ENCODE measurements at regions not wholly inside any gene's neighbourhood (a gene's known extent, or its start where the extent isn't known, plus 50 kb on each side); places are given as distances from the start of the nearest gene placed in this dataset.

DNA sequence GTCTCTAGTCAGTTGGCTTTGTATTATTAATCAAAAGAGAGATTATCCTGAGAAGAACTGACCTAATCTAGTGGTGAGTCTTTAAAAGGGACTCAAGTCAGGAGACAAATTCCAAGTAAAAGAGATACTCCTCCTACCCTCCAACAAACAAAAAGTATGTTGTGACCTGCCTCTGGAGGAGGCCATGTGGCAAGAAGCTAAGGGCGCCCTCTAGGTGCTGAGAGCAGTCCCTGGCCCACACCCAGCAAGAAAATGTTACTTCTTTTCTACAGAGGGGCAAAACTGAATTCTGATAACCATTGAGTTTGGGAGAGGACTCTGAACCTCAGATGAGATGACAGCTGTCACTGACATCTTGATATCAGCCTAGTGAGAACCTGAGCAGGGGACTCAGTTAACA lies 953.6 kb upstream of the AGA start:
- DNase-seq (ENCODE audit: low spot score), result no peak

DNA sequence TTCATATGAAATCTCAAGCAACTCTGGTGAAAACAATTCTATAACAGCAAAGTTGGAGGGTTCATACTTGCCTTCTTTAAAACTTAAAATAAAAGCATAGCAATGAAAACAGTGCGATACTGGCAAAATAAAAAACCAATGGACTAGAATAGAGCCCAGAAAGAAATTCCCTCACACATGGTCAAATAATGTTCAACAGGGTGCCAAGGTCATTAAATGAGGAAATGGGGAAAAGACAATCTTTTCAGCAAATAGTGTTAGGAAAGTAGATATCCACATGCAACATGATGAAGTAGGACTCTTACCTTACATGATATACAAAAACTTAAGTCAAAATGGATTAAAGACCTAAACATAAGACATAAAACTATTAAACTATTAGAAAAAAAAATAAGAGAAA lies 970.2 kb upstream of the AGA start:
- DNase-seq (ENCODE audit: low spot score), result no peak

DNA sequence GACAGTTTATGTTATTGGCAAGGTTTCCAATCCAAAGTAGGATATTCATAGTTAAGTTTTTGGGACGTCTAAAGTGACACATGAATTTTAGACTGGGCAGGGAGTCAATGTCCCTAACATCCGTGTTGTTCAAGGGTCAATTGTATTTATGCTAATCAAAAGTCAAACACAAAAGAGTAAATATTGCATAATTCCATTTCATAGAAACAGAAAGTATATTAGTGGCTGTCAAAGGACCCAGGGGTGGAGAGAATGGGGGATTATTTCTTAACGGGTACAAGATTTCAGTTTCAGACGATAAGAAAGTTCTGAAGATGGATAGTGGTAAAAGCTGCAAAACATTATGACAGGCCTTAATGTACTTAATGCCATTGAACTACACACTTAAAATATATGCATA lies 971.8 kb upstream of the AGA start:
- DNase-seq (ENCODE audit: low spot score), result no peak

DNA sequence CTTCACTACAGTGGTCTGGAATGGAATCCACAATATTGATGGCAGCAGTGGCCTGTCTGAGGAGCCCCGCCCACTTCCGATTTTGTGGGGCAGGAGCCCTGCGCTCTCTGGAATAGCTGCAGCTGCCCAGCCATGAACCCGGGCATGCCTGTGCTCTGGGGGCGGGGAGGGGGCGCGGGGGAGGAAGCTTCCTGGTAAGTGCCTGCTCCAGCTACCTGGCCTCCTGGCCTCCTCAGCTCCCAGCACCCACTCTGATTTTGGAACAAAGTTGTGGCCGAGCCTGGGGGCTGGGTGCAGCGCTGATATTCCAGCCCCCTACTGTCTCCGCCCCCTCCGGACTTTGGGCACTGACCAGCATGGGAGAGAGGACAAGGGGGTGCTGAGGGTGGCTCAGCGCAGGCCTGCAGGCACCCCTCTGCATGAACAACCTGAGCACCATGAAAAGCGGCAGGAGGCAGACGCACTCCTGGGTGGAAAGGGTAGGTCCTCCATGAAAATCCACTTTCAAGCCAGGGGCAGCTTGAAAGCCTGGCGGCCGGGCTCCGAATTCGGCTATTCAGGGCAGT lies 972.7 kb upstream of the AGA start:
- no peak for DNase-seq (ENCODE audit: low spot score)

- DNase-seq (ENCODE audit: low spot score), result no peak
Observed at GRCh38 chr4:178415925-178416324, 973.7 kb upstream of the AGA start.

DNA sequence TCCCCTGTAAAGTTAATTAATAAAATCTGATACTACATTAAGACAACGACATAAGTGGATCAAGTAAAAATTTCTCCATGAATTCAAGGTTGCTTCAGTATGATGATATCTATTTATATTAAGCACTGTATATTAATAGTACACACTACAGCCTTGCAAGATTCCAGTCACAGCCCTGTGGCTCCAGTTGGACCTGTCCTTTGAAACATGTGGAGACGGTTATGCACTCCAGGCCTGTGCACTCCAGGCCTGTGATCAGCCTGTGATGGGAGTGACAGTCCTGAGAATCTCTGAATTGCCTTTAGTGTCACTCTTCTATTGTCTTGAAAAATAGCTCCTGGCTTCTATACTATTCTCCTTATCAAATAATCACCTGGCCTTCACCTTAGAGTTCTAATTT lies 981.1 kb upstream of the AGA start:
- DNase-seq (ENCODE audit: low spot score), result no peak

DNA sequence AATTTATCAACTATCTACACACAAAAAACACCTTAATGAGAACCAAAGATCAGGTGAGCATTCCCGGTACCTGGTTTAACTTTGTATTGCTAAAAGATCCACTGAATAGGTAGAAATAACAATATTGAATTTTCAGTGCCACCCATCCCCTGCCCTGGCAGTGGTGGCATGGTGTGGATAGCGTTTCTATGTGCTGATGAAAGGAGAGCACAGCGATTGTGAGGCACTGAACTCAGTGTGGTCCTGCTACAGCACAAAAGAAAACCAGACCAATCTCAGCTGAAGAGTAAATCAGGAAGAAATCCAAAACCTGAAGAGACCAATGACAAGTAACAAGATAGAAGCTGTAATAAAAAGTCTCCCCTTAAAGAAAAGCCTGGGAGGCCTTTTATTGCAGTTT lies 984.6 kb upstream of the AGA start:
- no peak for DNase-seq (ENCODE audit: low spot score)

DNA sequence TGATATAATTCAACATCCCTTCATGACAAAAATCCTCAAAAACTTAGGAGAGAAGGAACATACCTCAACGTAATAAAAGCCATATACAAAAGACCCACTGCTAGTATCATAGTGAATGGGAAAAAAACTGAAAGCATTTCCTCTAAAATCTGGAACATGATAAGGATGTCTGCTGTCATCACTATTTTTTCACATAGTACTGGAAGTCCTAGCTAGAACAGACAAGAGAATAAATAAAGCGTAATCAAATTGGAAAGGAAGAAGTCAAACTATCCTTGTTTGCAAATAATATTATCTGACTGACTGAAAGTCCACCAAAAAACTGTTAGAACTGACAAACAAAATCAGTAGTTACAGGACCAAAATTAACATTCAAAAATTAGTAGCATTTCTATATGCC lies 985.4 kb upstream of the AGA start:
- DNase-seq (ENCODE audit: low spot score), result no peak

GRCh38 chr4:178448372-178449035 lies 1006.3 kb upstream of the AGA start:
- DNase-seq (ENCODE audit: low spot score), result no peak

DNA sequence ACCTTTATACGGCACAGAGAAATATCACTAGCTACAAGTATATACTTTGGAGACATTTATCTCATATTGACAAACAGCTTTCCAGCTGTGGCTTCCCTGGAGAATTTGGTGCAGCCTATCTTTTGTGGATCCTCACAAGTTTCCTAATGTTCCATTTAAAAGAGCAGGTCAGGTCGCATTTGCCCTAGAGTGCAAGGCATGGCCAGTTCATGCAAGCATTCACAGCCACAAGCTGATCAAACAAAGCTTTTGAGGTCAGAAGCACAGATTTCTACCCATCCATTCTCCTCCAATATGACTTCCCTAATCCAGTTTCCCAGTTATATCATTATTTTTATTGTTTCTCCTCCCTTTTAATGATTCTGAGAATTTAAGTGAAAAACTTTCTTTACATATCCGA lies 1008.4 kb upstream of the AGA start:
- no peak for DNase-seq (ENCODE audit: low spot score)

DNA sequence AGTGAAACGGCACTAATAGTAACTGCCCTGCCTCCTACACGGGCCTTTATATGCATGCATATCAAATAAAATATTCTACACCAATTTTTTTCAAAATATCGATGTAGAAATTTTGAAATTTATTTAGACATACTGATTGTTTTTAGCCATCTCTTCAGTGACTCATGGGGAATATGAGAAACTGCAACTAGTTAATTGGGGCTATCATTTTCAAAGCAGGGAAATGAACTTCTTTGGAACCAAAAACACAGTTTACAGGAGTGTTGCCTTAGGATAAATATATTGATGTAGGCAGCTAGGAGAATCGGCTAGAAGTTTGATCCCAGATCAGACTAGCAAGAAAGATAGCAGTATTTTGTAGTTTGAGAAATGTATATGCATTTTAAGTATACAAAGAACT lies 1010.8 kb upstream of the AGA start:
- DNase-seq (ENCODE audit: low spot score), result no peak

- no peak for DNase-seq (ENCODE audit: low spot score)
Observed at GRCh38 chr4:178457286-178457685, 1015.0 kb upstream of the AGA start.

DNA sequence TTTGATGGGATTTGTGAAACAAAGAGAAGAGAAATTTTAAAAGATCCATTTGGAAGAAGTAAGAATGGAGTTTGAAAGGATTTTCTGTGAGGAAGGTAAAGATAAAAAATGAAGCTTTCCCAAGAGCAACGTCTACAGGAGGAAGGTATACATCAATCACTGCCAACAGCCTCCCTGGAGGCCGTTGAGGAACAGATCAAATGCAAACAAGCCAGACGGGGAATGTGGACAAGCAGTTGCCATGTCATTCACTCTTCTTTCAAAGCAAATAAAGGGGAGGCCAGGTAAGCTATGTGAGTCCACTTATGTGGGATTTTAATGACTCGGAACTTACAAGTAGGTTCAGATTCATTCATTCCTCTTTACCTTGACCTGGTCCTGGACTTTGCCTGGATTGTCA lies 1020.5 kb upstream of the AGA start:
- no peak for DNase-seq (ENCODE audit: low spot score)

GRCh38 chr4:178463747-178464146 lies 1021.5 kb upstream of the AGA start:
- no peak for DNase-seq (ENCODE audit: low spot score)

GRCh38 chr4:178470996-178471784 lies 1029.0 kb upstream of the AGA start:
- no peak for DNase-seq (ENCODE audit: low spot score)

DNA sequence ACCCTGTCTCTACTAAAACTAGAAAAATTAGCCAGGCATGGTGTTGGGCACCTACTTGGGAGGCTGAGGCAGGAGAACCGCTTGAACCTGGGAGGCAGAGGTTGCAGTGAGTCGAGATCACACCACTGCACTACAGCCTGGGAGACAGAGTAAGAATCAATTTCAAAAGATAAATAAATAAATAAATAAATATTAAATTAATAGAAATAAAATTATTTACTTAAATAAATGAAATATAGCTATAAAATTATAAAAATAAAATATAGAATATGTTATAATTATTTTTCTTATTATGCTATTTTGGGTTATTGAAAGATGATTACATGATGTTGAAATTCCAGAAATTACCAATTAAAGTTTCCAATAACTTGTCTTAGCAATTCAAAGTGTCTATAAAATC lies 1029.8 kb upstream of the AGA start:
- DNase-seq (ENCODE audit: low spot score), result no peak

GRCh38 chr4:178480105-178480504 lies 1037.9 kb upstream of the AGA start:
- DNase-seq (ENCODE audit: low spot score), result no peak

GRCh38 chr4:178480881-178481280 lies 1038.6 kb upstream of the AGA start:
- DNase-seq (ENCODE audit: low spot score), result no peak

GRCh38 chr4:178481564-178481963 lies 1039.3 kb upstream of the AGA start:
- no peak for DNase-seq (ENCODE audit: low spot score)

DNA sequence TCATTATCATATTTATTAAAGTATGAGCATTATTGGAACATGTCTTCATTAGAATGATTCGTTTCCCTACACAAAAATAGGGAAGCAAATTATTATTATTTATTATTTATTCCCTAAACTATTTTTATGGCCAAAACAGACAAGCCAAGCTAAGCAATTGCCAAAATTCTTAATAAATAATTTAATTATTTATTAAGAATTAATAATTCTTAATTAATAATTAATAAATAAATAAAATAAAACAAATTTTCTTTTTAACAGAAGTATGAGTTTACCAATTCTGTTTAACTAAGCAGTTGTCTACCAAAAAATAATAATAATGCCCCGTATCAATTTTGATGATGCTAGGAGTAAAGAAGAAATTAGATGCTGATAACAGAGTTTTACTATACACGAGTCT lies 1080.8 kb upstream of the AGA start:
- DNase-seq (ENCODE audit: low spot score), result no peak

DNA sequence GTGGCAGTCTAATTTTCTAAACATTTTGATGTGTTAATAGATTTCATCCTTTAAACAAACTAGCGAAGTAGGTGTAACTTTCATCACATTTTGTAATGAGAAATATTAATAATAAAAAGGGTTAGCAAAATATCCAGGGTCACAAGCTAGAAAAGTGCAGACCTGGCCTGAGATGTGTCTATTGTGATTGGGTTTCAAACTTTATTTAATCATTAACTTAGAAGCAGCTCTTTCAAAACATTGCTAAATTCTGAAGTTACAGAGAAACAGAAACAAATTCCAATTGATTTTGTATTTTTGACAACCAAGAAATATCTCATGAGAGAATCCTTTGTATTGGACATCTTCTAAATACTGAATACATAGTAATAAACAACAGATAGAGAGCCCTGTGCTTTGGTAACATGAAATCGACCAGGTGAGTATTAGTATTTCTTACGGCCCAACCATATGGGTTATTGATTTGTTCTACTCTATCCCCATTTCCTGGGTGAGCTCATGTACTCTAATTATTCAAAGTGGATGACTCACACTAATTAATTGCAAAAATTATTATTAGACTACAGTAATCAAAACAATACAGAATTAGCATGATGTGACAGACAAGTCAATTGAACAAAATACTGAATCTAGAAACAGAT lies 1093.8 kb upstream of the AGA start:
- DNase-seq (ENCODE audit: low spot score), result no peak

DNA sequence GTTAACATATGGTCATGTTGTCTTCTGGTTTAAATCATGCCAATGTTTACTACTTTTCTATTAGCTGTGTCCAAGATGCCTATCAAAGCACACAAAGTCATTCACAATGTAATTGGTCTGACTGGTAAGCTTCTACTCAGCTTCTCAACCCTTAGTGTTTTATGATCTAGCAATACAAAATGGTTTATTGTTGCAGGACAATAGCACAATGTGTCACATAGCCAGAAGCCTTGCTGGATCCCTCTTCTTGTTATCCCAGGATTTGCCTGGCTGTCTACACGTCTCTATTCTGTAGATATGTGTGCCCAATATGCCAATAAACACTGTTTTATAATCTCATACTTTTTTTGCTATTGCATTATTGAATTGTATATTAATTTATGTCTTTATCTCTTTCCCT lies 1111.0 kb upstream of the AGA start:
- DNase-seq (ENCODE audit: low spot score), result no peak

DNA sequence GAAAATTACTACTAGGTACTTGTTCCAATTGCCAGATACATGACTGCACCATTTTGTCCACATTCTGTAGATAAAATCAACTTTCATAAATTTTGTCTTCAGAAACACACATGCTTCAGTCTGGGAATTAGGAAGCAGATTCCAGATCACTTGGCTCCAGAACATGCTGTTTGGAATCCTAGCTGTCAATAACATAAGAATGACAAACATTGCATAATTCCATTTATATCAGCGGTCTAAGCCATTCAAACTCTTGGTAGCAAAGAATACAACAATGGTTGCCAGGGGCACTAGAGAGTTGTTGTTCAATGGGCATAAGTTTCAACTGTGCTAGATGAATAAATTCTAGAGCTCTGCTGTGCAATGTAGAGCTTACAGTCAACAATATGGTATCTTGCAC lies 1112.1 kb upstream of the AGA start:
- DNase-seq (ENCODE audit: low spot score), result no peak
